ENCODE measurements at regions not wholly inside any gene's neighbourhood (a gene's known extent, or its start where the extent isn't known, plus 50 kb on each side); places are given as distances from the start of the nearest gene placed in this dataset.

- TF ChIP-seq, protein P1, sequence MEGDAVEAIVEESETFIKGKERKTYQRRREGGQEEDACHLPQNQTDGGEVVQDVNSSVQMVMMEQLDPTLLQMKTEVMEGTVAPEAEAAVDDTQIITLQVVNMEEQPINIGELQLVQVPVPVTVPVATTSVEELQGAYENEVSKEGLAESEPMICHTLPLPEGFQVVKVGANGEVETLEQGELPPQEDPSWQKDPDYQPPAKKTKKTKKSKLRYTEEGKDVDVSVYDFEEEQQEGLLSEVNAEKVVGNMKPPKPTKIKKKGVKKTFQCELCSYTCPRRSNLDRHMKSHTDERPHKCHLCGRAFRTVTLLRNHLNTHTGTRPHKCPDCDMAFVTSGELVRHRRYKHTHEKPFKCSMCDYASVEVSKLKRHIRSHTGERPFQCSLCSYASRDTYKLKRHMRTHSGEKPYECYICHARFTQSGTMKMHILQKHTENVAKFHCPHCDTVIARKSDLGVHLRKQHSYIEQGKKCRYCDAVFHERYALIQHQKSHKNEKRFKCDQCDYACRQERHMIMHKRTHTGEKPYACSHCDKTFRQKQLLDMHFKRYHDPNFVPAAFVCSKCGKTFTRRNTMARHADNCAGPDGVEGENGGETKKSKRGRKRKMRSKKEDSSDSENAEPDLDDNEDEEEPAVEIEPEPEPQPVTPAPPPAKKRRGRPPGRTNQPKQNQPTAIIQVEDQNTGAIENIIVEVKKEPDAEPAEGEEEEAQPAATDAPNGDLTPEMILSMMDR (IDR thresholded peaks at IDR 0.05), result no peak
- TF ChIP-seq POLR2A (IDR thresholded peaks at IDR 0.05) (no peak), POLR2AphosphoS5 (IDR thresholded peaks at IDR 0.05; ENCODE audit: insufficient read depth in 1 of 2, low read depth in 1 of 2) (no peak)
These were observed 118.1 kb upstream of the GADD45A start for GRCh38 chr1:67566803-67567377.
